ENCODE measurements at regions not wholly inside any gene's neighbourhood (a gene's known extent, or its start where the extent isn't known, plus 50 kb on each side); places are given as distances from the start of the nearest gene placed in this dataset.
"Not testable (repeated sequence)": the region's sequence is repeated elsewhere in the genome, so short reads cannot be mapped to it uniquely, and the experiment has no call there.

- TF ChIP-seq, protein P1, sequence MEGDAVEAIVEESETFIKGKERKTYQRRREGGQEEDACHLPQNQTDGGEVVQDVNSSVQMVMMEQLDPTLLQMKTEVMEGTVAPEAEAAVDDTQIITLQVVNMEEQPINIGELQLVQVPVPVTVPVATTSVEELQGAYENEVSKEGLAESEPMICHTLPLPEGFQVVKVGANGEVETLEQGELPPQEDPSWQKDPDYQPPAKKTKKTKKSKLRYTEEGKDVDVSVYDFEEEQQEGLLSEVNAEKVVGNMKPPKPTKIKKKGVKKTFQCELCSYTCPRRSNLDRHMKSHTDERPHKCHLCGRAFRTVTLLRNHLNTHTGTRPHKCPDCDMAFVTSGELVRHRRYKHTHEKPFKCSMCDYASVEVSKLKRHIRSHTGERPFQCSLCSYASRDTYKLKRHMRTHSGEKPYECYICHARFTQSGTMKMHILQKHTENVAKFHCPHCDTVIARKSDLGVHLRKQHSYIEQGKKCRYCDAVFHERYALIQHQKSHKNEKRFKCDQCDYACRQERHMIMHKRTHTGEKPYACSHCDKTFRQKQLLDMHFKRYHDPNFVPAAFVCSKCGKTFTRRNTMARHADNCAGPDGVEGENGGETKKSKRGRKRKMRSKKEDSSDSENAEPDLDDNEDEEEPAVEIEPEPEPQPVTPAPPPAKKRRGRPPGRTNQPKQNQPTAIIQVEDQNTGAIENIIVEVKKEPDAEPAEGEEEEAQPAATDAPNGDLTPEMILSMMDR (IDR thresholded peaks at IDR 0.05; ENCODE audit: poor library complexity): not testable (repeated sequence)
- not testable (repeated sequence) for TF ChIP-seq EZH2 (IDR thresholded peaks at IDR 0.05; ENCODE audit: borderline replicate concordance)
Measured at GRCh38 chr9:42414865-42415264, 231.4 kb downstream of the SPATA31A6 start.

Data from hepatocyte (in vitro differentiated cells).